ENCODE measurements at regions not wholly inside any gene's neighbourhood (a gene's known extent, or its start where the extent isn't known, plus 50 kb on each side); places are given as distances from the start of the nearest gene placed in this dataset.

DNA sequence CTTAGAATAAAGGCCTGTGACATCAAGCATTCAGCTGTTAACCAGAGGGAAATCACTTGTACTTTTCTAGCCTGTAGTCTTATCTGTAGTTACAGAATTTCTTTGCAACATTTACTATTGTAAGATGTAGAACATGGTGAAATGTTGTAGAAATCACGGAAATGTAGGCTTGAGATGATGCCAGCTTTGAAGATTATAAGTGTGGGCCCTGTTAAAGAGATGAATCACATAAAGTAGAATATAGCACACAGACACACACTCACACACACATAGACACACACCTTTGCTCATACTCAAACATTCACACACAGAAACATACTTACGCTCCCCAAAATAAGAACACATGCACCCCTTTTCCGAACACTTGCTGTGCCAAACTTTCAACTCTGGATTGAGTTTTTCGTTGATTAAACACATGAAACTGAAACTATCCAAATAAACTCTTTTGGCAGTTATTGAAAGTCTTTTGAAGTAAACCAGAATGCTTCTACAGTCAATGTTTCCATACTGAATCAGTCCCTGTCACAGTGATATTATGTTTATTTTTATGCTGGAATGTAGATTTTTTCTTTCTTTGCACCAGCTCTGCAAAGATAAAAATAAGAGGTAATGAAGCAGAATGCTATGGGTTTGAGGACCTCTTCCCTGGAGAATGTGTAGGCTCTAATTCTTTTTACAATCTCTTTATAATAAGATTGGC, 230.3 kb upstream of the MEOX2 start:
- no peak for DNase-seq (ENCODE audit: low read depth)

DNA sequence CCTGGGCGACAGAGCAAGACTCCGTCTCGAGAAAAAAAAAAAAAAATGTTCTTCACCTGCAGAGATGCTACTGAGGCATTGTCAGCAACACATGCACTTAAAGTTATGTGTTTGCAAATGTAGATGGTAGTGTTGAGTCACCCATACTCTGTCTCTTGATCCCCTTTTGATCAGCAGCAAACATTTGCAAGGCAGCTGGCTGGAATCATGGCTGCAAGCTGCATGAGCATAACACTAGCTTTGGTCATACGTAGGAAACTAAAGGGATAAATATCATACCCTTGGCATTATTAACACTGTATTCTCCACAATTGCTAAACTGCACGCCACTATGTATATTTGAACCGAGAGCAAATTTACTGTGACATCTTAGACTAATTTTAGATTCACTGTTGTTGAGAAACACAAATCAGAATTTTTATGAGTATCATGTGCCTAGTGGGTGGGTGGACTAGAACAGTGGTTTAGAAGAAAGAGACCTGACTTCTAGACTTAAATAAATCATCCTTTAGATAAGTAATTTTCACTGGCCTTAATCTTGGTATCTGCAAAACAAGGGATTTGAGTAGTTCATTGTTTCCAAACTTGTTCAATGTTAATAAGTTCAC, 229.3 kb upstream of the MEOX2 start:
- DNase-seq (ENCODE audit: low read depth): no peak

DNA sequence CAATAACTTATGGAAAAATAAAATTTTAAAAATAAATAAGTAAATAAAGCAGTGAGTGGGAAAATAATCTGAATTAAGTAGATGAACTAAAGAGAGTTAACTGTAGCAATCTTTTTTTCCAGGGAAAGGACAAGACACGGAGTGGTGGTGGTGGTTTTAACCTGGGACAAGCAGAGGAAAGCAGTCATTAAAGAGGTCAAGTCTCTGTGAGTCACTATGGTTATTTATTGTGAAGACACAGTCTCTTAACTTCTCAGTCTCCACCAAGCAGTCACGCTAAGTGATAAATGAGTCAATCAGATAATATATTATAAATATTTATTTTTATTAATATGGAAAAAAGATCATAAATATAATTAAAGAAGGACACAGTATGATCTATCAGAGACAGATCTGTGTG, 228.1 kb upstream of the MEOX2 start:
- no peak for DNase-seq (ENCODE audit: low read depth)

DNA sequence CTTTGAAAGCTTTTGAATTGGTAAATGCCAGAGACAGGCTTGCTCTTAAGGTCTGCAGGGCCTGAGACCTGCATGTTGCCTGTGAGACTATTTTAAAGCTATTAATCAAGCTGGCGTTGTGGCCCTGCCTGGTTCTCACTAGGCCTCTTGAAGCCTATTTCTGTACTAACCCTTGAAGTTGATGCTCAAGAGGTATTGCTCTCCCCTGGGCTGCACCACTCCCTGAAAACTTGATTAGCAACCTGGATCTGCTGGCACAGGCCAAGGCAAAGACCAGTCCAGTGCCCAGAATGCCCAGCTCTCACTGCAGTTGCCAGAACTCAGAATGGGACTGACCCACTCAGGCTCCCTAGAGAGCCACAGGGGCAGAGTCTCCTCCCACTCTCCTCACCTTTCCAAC, 220.0 kb upstream of the MEOX2 start:
- DNase-seq (ENCODE audit: low read depth): no peak

DNA sequence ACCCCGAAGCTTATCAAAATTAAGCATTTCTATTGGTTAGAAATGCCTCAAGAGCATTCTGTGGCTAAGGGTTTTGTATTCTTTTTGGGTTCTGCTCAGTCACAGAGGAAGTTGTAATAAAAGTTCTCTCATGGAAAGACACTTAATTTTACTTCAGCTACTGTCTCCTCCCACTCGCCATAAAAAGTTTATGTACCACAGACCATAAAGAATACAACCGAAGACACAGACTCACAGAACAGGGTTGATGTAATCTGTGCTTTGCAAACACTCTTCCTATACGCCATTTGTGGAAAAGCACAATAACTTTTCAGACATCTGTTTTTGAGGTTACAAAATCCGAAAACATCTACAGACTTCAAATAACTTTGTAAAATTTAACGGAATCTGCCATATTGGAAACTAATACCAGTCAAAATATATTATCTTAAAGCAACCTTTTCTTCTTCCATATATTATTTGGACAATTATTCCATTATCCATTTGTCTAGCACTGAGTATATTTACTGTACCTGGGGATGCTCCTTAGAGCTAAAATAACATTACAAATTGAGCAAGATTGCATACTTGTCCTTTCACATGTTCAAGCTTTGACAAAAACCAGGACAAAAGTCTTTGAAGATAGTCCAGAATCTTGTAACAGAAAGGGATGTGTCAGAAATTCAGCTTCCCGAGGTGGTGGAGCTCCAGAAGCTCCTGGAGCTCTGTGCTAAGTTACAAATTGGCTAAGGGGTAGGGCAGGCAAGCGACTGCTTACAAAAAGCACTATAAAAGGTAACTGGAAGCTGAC, 219.0 kb upstream of the MEOX2 start:
- no peak for DNase-seq (ENCODE audit: low read depth)

DNA sequence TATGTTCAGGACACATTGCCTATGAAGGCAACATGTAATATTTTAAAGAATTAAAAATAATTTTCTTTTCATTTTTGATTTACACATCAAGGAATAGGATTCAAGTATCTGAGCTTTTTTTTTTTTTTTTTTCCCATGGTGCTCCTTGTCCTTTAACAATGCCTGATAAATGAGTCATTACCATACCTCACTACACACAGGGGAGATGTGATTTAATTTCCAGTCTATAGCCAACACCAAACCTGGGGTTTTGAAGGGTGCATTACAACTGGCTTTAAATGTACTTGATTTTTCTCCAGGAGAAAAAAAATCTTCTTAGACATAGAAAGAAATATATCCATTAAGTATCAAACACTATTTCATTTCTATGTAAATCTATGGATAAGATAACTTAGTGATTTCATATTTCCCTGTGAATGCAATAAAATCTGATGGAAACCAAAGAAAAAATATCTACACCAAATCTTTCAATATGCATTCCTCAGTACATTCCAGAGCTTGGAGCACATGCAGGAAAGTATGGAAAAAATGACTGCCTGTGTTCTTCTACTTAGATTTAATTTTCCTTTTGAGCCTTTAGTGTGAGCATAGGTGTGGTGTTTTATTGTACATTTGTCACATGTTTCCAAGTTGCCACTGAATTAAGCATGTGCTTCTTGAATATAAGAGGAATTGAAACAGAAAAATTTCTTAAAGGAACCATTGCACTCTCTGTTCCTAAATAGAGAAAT, 204.8 kb upstream of the MEOX2 start:
- DNase-seq (ENCODE audit: low read depth): no peak

DNA sequence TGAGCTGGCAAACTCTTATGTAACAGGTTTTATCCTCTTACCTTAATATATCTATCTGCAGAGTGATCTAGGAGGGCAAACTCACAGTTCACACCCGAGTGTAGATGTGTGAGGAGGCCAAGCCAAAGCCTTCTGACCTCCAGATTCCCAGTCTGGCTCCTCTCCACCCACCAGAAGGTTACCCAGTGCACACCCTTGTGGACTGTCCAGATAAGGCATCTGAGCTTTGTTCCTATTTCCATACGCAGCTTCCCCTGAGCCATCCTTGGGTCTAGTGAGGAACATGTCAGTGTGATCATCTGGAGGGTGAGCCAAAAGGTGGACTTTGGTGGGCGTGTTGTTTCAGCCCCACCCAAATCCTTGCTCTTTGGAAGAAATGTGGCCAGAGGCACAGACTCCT, 203.0 kb upstream of the MEOX2 start:
- DNase-seq (ENCODE audit: low read depth): peak; percentile 1

DNA sequence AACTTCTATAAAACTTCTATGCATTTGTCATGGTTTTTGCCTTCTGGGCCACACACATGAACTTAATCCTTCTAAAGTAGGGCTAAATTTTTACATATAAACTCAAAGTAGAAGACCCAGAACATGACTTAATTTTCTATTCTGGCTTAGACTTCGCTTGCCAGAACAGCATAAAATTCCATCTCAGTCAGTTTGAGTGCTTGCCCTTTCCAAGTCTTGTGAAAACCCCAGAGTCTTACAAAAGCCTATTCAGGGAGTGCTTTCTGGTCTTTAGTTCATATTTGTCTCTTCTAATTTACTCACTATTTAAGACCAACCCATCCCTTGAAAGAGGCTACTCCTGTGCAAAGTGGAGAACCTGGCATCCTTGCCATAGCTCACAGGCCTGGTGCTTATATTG, 201.6 kb upstream of the MEOX2 start:
- DNase-seq (ENCODE audit: low read depth): no peak

DNA sequence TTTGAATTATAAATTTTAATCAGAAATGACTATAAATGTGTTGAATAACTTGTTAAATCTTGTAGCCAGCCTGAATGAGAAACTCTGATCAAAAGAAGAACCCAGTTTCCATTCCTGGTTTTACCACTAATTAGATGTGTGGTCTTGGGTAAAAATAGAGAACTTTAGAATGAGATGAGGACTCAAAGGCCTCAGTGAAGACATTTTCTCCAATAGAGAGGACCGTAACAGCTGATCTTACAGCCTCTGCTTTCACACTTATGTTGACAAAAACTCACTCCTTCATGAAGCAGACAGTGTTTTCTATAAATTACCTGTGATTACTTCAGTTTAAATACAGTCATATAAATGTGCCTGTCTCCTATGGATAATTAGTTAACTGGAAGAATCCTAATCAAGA, 200.1 kb upstream of the MEOX2 start:
- DNase-seq (ENCODE audit: low read depth): no peak

DNA sequence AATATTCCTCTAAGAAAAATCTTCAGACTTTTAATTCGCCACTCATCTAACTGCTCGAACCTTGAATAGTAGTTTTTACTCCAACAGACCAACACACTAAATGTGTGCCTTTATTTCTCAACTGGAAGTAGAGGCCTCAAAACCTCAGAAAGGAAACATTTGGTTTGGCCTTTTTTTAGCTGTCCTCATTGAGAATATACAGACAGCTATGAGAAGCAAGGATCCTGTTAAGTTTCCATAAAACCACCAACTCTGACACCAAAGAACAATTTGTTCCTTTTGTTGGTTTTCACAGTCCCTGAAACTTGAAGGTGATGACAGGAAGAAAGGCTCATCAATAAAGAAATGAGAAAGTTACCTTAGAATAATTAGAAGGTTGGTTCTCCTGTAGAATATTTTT, 199.2 kb upstream of the MEOX2 start:
- DNase-seq (ENCODE audit: low read depth): no peak

DNA sequence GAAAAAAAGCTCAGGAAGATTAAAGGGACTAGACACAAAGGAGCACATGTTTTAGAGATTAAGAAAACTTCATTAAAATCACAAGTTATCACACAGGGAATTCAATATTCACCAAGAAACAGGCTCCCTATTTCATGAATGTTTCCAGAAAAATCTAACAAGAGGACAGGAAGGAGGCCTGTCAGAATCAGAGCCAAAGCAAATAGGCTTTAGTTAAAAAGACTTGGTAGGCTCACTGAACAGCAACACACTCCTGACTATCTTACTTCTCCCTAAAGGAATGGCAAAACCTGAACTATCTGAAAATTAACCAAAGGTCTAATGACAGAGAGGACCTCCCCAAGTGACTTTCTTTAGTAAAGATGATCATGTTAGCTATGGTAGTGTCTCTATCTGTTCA, 188.3 kb upstream of the MEOX2 start:
- DNase-seq (ENCODE audit: low read depth): no peak

DNA sequence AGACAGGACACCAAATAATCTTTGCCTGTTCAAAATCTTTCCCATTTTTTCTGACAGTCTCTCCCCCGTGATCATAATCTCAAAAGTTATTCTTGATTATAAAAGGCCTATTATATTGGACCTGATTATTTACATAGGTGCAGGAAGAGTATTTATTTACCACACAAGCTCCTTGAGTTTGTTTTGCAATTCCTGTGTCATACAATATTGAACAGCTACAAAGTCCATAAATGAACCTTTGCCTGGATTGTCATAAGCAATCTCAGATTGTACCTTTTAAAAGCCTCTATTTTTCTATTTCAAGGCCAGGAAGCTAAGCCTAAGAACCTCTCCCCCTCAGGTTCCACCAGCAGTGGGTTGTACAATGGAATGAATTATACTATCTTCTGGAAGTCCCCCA, 183.9 kb upstream of the MEOX2 start:
- no peak for DNase-seq (ENCODE audit: low read depth)

DNA sequence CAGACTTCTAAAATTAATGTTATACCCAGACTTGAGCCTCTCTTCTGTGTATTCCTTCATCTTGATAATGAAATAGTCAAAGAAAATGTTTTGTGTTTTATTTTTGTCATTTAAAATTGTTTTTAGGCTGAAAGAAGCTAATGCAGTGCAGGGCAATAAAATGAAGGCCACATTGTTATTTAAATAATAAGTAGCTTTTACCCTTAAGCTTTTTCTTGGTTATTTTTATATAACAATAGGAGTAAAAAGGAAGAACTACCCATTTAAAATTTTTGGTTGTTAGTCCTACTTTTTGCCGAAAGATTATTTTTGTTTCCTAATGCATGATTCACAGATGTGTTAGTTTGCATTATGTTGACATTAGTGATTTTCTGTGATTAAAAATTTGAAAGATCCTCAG, 181.0 kb upstream of the MEOX2 start:
- DNase-seq (ENCODE audit: low read depth): no peak

DNA sequence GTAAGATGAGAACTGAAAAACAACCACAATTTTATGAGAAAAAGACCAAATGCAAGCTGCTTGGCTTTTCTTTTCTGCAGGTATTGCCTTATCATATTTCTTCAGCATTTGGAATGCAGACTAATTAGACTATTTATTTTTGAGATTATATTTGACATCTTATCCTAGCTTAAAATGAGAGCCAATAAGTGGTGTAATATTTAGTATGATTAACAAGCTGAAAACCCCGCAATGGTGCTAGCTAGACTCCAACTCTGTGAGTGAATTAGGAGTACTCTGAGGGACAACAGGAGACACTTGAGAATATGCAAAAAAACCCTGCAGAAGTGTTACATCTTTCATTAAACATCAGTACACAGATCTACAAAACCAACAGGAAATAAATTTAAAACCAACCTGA, 180.3 kb upstream of the MEOX2 start:
- no peak for DNase-seq (ENCODE audit: low read depth)

DNA sequence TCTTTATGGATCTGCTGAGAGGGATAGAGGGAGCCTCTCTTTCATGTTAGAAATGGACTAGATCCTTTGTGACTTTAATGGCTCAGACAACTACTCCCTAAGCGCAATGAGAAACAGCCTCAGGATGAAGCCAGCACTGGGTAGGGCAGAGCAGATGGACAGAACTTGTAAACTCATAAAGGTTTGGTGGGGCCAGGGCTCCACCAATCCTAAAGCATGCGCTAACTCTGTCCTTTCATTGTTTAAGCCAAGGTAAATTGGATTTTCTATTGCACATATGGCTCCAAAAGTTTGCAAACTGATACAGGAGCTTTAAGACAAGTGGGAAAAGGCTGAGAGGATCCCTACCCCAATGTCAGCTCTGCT, 178.1 kb upstream of the MEOX2 start:
- no peak for DNase-seq (ENCODE audit: low read depth)

DNA sequence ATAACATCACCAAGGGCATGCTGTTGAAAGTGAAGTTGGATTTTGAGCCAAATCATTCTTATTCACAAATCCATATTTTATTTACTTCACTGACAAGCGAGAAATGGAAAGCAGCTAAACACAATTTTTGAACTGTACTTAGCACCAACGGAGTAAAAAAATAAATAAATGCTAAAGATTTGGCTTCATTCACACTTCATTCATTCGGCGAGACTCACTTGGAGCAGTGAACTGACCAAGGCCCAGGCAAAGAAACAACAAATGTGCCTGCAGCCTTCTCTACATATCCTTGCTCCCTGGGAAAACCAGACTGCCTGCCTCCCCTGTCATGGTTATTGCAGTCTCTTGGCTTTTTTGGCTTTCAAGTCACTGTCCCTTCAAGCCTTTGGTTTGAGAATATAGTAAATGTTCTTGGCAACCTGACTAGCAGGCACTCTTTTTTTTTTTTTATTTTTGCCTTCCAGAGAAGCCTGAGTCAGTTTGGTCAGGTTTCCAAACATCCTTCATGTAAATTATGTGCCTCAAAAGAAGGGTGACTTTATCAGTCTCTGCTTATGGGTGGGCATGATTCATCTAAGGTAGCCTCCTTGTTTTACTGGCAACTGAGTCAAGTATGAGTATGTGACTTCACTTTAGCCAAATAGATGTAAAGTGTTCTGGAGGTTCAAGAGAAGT, 177.6 kb upstream of the MEOX2 start:
- no peak for DNase-seq (ENCODE audit: low read depth)

DNA sequence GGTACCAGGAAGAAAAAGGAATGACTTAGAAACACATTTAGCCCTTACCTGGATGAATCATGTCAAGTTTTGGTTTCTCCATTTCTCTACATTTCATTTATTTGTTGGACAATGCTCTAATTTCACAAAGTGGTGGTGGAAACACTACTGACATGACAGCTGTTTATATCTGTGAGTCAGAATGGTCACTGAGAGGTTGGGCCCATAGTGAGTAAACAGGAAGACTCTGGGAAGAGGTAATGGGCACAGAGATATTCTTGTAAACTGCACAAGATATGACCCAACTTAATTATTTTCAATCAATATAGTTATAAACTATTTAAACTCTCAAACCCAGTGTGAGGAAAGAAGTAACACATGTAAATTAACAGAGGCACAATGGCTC, 176.3 kb upstream of the MEOX2 start:
- DNase-seq (ENCODE audit: low read depth): no peak

DNA sequence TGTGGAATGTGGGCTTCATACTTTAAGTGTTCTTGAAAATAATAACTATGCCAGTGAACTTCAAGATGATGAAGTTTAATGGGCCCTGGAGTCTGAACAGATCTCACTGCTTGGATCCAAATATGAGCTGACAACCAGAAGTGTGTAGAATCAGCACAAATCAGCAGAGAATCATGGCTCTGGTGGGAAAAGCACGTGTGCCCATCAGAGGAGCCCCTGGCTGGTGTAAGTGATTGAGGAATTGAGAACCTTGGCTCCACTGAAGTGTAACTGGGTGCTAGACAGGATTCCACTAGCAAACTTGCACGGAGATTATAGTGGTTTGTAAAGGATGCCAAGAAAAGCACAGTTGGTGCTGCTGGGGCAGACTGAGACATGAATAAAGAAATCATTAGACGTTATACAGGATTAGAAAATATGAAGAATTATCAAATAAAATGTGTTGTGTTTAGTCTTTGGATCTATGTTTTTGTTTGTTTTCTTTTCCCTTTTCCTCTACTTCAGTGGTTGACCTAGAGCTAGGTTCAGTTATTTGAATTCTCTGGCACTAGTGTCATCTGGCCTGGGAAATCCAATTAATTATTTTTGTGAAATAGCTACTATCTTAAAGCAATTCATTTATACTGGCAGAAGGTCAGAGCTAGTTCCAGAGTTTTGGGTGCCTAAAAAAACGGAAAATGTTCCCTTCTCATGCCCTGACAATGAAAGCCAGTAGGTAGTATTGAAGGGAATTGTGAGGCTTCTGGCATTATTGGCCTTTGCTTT, 175.7 kb upstream of the MEOX2 start:
- DNase-seq (ENCODE audit: low read depth): no peak

DNA sequence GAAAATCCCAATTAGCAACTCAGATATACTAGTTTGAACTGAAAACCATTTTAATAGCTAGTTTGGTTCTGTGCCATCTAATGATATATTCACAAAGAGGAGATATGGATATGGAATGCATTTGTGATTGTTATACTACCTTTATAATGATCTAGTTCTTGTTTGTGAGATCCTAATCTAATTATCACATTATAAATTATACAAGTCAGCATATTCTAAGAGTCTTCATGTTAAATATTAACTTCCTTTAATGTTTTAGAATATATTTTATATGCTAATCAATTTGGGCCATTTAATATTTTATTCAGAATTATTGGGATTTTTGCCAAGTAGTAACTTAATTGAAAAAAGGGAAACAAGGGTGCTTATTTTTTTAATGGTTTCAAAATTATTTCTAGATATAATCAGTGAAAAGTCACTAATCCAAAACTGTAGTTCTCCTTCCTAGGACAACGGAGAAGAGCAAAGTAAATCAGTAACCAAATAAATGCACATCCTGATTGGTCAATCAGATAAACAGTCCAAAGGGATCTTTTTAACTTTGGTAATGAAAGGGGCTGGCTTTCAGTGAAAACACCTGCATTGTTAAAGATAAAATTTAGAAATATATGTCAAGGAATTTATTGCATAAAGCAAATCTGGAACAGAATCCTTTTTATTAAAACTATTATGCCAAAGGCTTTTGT, 173.9 kb upstream of the MEOX2 start:
- no peak for DNase-seq (ENCODE audit: low read depth)

DNA sequence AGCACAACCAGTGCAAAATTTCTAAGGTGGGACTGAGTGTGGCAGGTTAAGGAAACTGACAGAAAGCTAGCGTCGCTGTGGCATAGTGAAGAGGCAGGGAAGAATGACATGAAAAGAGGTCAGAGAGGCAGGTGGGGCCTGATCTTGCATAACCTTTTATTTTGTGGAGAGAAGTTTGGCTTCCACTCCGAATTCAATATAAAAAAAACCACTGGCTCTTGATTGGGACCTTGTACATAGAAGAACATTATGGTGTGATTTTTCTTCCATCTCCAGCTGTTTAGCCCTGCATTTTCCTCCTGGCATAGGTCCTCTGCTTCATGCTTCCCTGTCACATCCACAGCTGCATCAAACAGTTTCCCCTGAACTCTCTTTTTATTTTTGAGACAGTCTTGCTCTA, 170.5 kb upstream of the MEOX2 start:
- DNase-seq (ENCODE audit: low read depth): no peak

DNA sequence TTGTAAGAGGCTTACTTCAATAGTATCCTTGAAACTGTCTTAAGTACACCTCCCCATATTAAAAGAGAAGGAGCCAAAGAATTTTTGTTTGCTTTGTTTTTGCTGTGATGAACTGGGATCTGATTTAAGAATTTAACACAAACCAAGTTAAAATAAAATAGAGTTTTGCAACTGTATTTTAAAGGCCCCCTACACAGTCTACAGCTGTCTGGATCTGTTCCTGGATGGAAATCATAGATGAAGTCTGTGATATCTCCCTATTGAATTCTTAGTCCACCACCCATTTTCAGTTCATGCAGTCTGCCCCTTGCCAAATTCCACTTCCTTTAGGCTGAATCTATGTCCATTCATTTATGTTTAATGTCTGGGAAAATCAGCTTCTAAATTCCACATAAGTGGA, 169.8 kb upstream of the MEOX2 start:
- no peak for DNase-seq (ENCODE audit: low read depth)
